HepG2 (cell line): ENCODE measurements at regions not wholly inside any gene's neighbourhood (a gene's known extent, or its start where the extent isn't known, plus 50 kb on each side); places are given as distances from the start of the nearest gene placed in this dataset.

Experiments used
- IRF2 ChIP-seq: IDR thresholded peaks from 2 replicates; pipeline ENCODE4 v1.6.1; 2018; ENCODE audit warnings: missing genetic modification reagents, missing compliant biosample characterization
- NFIC ChIP-seq: IDR thresholded peaks from 2 replicates; pipeline ENCODE4 v1.6.1; 2012; ENCODE audit warnings: mild to moderate bottlenecking, low read length, inconsistent platforms
- POLR2A ChIP-seq, 2 experiments: IDR thresholded peaks; 2 replicates each; pipeline ENCODE4 v1.6.1; 2011; ENCODE audit warnings: low read depth in 2 of 2, low read length in 2 of 2, mild to moderate bottlenecking in 1 of 2, moderate library complexity in 1 of 2; ENCODE audit not compliant: insufficient read depth in 1 of 2
- TBP ChIP-seq: sonication (generic); formaldehyde crosslinking; IDR thresholded peaks from 2 replicates; pipeline ENCODE4 v1.5.0; 2020; ENCODE audit warnings: missing genetic modification reagents
- ZNF274 ChIP-seq: sonication (generic); formaldehyde crosslinking; IDR thresholded peaks from 2 replicates; pipeline ENCODE4 v1.5.1; 2020; ENCODE audit warnings: mild to moderate bottlenecking, missing genetic modification reagents
- ZNF777 ChIP-seq: sonication (generic); formaldehyde crosslinking; IDR thresholded peaks from 2 replicates; pipeline ENCODE4 v1.4.0; 2020; ENCODE audit warnings: missing genetic modification reagents
- TF ChIP-seq, protein P1 (sequence below): sonication (generic); formaldehyde crosslinking; IDR thresholded peaks from 2 replicates; pipeline ENCODE4 v1.4.0; 2020; ENCODE audit warnings: missing genetic modification reagents, mild to moderate bottlenecking, borderline replicate concordance
- TF ChIP-seq, protein P2 (sequence below): sonication (generic); formaldehyde crosslinking; IDR thresholded peaks from 2 replicates; pipeline ENCODE4 v1.5.0; 2020; ENCODE audit warnings: mild to moderate bottlenecking, missing genetic modification reagents, moderate library complexity
- TF ChIP-seq, protein P3 (sequence below): sonication (generic); formaldehyde crosslinking; IDR thresholded peaks from 2 replicates; pipeline ENCODE4 v1.4.0; 2020; ENCODE audit warnings: mild to moderate bottlenecking, missing genetic modification reagents, borderline replicate concordance

DNA sequence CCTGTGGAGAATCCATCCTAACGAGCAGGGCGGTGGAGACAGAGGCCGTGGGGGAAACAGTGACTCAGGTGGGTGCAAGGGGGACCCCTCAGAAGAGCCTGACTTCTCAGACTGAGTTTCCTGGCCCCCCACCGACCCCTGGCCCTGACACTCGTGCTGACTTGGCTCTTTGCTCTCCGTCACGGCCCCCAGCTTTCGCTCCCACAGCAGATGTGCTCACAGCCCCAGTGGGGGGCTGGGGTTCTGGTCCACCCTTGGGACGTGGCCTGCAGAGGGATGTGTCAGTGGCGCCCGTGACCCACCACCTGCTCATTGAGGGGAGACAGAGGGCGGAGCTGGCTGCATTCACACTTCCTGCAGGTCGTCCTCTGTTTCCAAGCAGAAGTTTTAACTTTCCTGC, 62.9 kb upstream of the IRX4 start:
- no peak for TF ChIP-seq POLR2A (IDR thresholded peaks at IDR 0.05; ENCODE audit: insufficient read depth in 1 of 2, low read depth in 2 of 2, low read length in 2 of 2)
- TF ChIP-seq TBP = no peak
- TF ChIP-seq, protein P1, sequence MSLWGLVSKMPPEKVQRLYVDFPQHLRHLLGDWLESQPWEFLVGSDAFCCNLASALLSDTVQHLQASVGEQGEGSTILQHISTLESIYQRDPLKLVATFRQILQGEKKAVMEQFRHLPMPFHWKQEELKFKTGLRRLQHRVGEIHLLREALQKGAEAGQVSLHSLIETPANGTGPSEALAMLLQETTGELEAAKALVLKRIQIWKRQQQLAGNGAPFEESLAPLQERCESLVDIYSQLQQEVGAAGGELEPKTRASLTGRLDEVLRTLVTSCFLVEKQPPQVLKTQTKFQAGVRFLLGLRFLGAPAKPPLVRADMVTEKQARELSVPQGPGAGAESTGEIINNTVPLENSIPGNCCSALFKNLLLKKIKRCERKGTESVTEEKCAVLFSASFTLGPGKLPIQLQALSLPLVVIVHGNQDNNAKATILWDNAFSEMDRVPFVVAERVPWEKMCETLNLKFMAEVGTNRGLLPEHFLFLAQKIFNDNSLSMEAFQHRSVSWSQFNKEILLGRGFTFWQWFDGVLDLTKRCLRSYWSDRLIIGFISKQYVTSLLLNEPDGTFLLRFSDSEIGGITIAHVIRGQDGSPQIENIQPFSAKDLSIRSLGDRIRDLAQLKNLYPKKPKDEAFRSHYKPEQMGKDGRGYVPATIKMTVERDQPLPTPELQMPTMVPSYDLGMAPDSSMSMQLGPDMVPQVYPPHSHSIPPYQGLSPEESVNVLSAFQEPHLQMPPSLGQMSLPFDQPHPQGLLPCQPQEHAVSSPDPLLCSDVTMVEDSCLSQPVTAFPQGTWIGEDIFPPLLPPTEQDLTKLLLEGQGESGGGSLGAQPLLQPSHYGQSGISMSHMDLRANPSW (CRISPR knock-in tag) = no peak
- TF ChIP-seq ZNF274 (CRISPR knock-in tag) = no peak
- TF ChIP-seq, protein P2, sequence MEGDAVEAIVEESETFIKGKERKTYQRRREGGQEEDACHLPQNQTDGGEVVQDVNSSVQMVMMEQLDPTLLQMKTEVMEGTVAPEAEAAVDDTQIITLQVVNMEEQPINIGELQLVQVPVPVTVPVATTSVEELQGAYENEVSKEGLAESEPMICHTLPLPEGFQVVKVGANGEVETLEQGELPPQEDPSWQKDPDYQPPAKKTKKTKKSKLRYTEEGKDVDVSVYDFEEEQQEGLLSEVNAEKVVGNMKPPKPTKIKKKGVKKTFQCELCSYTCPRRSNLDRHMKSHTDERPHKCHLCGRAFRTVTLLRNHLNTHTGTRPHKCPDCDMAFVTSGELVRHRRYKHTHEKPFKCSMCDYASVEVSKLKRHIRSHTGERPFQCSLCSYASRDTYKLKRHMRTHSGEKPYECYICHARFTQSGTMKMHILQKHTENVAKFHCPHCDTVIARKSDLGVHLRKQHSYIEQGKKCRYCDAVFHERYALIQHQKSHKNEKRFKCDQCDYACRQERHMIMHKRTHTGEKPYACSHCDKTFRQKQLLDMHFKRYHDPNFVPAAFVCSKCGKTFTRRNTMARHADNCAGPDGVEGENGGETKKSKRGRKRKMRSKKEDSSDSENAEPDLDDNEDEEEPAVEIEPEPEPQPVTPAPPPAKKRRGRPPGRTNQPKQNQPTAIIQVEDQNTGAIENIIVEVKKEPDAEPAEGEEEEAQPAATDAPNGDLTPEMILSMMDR (CRISPR knock-in tag) = no peak
- no peak for TF ChIP-seq NFIC
- no peak for TF ChIP-seq IRF2 (CRISPR knock-in tag)
- TF ChIP-seq ZNF777 (CRISPR knock-in tag) = no peak
- TF ChIP-seq, protein P3, sequence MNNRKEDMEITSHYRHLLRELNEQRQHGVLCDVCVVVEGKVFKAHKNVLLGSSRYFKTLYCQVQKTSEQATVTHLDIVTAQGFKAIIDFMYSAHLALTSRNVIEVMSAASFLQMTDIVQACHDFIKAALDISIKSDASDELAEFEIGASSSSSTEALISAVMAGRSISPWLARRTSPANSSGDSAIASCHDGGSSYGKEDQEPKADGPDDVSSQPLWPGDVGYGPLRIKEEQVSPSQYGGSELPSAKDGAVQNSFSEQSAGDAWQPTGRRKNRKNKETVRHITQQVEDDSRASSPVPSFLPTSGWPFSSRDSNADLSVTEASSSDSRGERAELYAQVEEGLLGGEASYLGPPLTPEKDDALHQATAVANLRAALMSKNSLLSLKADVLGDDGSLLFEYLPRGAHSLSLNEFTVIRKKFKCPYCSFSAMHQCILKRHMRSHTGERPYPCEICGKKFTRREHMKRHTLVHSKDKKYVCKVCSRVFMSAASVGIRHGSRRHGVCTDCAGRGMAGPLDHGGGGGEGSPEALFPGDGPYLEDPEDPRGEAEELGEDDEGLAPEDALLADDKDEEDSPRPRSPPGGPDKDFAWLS (CRISPR knock-in tag) = no peak
